ENCODE measurements at regions not wholly inside any gene's neighbourhood (a gene's known extent, or its start where the extent isn't known, plus 50 kb on each side); places are given as distances from the start of the nearest gene placed in this dataset.
"Not testable (repeated sequence)": the region's sequence is repeated elsewhere in the genome, so short reads cannot be mapped to it uniquely, and the experiment has no call there.

DNA sequence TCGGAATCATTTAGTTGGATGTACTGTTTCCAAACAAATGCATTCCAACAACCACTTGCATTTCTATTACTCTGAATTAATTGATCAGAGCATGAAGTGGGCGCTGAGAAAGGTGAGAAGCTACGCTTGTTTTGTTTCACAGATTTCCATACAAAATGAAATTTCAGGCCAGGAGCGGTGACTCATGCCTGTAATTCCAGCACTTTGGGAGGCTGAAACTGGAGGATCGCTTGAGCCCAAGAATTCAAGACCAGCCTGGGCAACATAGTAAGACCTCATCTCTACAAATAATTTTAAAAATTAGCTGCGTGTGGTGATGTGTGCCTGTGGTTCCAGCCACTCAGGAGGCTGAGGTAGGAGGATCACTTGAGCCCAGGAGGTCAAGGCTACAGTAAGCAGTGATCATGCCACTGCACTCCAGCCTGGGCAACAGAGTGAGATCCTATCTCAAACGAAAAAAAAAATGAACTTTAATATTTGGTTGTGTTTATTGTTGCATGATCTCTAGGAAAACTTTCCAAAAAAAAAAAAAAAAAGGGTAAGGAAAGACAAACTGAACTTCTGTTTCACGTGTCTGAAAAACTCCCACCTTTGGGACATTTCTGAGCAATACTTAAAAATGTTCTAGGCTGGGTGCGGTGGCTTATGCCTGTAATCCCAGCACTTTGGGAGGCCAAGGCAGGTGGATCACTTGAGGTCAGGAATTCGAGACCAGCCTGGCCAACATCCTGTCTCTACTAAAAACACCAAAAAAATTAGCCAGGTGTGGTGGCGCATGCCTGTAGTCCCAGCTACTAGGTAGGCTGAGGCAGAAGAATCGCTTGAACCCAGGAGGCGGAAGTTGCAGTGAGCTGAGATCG is 103.1 kb downstream of the TFAP2A start:
- H3K27me3 Mint-ChIP-seq, H3K4me1 Mint-ChIP-seq, H3K9me3 Mint-ChIP-seq, H3K36me3 Mint-ChIP-seq, H3K27ac Mint-ChIP-seq, H3K4me3 Mint-ChIP-seq: not testable (repeated sequence)

DNA sequence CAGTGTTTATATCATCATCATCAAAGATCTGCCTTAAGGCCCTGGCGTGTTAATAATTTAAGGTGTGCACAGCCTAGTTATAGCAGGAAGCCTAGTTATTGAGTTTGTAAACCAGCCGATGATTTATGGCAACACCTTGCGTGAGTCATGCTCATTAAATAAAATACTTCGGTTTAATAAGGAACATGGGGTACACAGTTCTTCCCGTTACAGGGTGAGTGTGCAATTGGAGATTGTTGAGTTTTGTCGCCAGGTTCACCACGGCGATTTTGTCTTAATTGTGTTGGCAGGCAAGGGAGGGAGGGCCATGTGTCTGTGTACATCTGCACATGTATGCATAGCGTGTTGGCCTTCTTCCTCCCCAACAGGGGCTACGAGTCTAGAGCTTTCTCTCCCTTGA is 104.0 kb downstream of the TFAP2A start:
- no peaks in the 10 kb centered on the region for H3K9me3 Mint-ChIP-seq
- no peaks in the 10 kb centered on the region for H3K4me1 Mint-ChIP-seq
- no peak overlapping the region for H3K27ac Mint-ChIP-seq
- no peaks in the 10 kb centered on the region for H3K27me3 Mint-ChIP-seq
- no peaks in the 10 kb centered on the region for H3K36me3 Mint-ChIP-seq
- no peak overlapping the region for H3K4me3 Mint-ChIP-seq

GRCh38 chr6:10310330-10310653 is 104.6 kb downstream of the TFAP2A start:
- no peaks in the 10 kb centered on the region for H3K4me1 Mint-ChIP-seq
- no peak overlapping the region for H3K27ac Mint-ChIP-seq
- H3K36me3 Mint-ChIP-seq = no peaks in the 10 kb centered on the region
- H3K4me3 Mint-ChIP-seq = no peak overlapping the region
- no peaks in the 10 kb centered on the region for H3K27me3 Mint-ChIP-seq
- H3K9me3 Mint-ChIP-seq = no peaks in the 10 kb centered on the region

DNA sequence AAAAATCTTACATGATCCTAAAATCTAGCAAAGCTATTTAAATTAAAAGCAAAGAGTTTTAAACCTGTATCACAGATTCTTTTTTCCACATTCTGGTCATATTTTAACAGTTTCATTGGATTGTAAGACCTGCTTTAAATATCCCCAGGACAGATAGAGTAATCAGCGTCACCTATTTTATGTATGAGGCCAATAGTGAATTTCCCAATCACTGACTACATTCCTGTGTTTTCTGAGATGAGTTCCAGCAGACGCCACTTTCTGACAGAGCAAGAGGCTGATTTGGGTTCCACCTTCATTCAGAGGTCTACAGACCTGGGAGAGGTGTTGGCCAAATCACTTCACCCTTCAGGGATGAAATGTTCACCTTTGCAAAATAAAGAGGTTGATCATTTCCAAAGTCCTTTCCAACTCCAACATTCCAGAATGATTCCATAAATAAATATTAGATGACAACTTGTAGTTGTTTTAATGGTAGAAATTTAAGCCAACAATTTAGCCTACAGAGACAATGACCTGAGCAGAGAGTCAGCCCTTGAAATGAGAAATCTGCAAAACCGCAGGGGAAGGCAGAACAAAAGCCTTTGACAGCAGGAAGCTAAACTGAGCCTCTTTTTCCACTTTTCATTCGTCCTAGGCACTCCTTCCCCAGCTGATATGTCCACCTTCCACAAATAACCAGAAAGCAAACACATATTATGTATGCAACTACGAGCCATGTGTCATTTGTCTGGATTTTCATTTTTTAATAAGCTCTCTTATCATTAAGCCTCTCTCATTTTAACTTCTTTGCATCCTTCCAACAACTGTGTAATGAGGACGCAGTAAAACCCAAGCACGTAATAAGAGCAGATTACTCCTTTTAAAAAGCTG is 105.2 kb downstream of the TFAP2A start:
- H3K27me3 Mint-ChIP-seq = no peaks in the 10 kb centered on the region
- H3K4me1 Mint-ChIP-seq = no peaks in the 10 kb centered on the region
- no peak overlapping the region for H3K4me3 Mint-ChIP-seq
- no peaks in the 10 kb centered on the region for H3K9me3 Mint-ChIP-seq
- no peak overlapping the region for H3K27ac Mint-ChIP-seq
- no peaks in the 10 kb centered on the region for H3K36me3 Mint-ChIP-seq

GRCh38 chr6:10307476-10307875 is 107.4 kb downstream of the TFAP2A start:
- Mint-ChIP-seq H3K27ac (no peak overlapping the region), H3K4me1 (no peaks in the 10 kb centered on the region), H3K36me3 (peaks cover 2% of the 10 kb centered on the region), H3K27me3 (no peaks in the 10 kb centered on the region), H3K4me3 (no peak overlapping the region), H3K9me3 (no peaks in the 10 kb centered on the region)

DNA sequence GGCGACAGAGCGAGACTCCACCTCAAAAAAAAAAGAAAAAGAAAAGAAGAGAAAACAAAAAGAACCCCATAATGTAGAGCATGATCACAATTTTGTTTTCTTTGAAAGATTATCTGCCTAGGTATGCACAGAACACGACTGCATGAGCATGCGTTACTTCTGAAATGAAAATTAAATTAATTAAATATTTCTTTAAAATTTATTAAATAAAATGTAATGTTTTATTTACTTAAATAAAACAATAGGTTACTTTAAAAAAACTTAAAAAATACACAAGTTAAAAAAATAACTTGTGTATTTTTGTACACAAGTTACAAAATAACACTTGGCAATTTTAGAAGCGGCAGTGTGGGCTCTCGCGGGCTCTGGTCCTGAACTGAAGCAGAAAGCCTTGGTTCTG is 107.8 kb downstream of the TFAP2A start:
- Mint-ChIP-seq H3K27ac (no peak overlapping the region), H3K36me3 (peaks cover 2% of the 10 kb centered on the region), H3K4me1 (no peaks in the 10 kb centered on the region), H3K27me3 (no peaks in the 10 kb centered on the region), H3K4me3 (no peak overlapping the region), H3K9me3 (no peaks in the 10 kb centered on the region)

DNA sequence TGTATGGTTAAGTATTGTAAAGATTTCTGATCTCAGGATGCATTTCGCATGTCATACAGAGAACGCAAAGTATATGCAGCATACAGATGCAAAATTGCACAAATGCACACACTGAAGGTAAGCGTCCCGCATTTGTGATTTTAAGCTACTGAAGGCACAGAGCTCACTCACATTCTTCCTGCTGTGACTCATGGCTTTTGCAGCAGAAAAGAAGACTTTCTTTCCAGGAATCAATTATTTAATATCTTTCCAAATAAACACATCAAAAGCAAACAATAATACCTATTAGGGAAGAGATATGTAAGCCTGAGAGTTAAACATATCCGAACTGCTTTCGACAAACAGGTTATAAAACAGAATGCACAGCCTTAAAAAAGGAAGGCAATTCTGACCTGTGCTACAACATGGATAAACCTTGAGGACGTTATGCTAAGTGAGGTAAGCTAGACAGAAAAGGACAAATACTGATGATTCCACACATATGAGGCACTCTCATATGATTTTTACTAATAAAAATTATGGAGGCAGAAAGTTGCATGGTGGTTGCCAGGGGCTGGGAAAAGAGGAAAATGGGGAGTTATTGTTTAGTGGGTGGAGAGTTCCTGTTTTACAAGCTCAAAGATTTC is 109.0 kb downstream of the TFAP2A start:
- Mint-ChIP-seq H3K9me3 (no peaks in the 10 kb centered on the region), H3K4me1 (no peaks in the 10 kb centered on the region), H3K27ac (no peak overlapping the region), H3K4me3 (peak overlapping the region in 1 of 4 donors; percentile 32), H3K36me3 (peaks cover 2% of the 10 kb centered on the region), H3K27me3 (no peaks in the 10 kb centered on the region)

DNA sequence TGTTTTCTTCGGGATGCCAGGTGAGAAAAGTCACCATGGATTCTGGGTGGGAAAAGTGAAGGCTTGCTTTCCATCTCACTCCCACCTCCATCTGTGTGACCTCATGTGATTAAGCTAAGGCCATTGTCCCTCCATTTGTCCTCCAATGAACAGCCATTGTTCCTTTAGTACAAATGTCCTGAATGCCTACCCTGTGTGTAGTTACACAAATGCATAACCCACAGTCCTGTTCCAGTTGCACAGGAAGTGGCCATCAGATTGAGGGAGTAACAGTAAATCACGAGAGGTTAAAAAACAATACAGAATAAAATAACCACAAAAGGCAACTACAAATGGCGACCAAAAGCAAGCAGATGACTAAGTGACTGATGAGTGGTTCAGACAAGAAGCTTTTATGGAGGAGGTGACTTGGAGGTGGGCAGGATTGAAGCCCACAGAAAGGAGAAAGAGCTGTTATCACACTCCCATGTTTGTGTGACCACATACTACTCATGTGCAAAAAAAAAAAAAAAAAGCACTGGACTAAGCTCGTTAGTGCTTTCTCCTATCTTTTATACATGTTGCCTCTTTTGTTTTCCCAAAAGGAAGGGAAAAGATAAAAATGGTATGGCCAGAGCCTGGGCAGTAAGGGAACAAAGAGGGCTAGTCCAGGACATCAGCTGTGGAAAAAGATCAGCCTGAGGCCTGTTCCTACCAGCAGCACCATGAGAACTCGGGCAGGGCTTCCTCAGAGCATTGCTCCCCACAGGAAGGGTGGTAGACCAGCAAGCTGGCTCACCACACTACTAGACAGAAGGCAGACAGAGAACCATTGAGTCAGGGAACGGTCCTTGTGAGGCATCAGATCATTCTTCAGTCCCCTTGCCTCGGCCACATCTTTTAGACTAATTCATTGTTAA is 111.0 kb downstream of the TFAP2A start:
- Mint-ChIP-seq H3K4me3 (no peak overlapping the region), H3K4me1 (no peaks in the 10 kb centered on the region), H3K27ac (no peak overlapping the region), H3K27me3 (peaks cover 4% of the 10 kb centered on the region), H3K9me3 (peaks cover 2 to 3% (median 2%) of the 10 kb centered on the region in 3 donors), H3K36me3 (peaks cover 2% of the 10 kb centered on the region)

DNA sequence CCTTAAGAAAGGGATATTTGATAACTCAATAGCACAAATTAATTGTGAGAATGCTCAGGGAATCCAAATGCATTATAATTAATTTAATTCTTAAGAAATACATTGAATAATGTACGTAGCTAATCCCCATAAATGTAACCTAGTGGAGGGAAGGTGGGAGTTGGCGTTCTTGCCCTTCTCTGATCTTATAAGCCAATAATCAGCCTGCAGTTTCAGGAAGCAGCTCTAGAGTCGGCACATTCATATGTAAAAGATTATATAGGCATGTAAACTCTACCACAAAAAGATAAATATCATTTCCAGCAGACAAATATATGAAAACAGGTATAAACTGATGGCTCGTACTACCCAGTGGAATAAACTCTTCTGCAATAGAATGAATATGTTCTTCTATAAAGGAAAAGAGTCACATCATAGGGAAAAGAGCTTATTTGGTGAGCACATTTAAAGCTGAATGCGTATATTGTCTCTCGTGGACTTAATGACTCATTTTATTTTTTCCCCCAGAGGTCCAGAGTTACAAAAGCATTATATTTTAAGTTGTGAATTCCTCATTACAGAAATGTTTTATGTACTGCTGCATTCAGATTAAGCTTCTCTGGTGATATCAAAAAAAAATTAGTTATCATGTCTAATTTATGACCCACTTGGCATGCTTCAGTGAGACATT is 112.2 kb downstream of the TFAP2A start:
- Mint-ChIP-seq H3K27me3 (peaks cover 4% of the 10 kb centered on the region), H3K4me1 (no peaks in the 10 kb centered on the region), H3K36me3 (peaks cover 2% of the 10 kb centered on the region), H3K9me3 (peaks cover 2 to 3% (median 3%) of the 10 kb centered on the region in 3 donors), H3K27ac (no peak overlapping the region), H3K4me3 (no peak overlapping the region)

- H3K9me3 Mint-ChIP-seq = peaks cover 2 to 3% (median 3%) of the 10 kb centered on the region in 3 donors
- peaks cover 2% of the 10 kb centered on the region for H3K36me3 Mint-ChIP-seq
- no peak overlapping the region for H3K27ac Mint-ChIP-seq
- H3K4me1 Mint-ChIP-seq = no peaks in the 10 kb centered on the region
- peaks cover 4% of the 10 kb centered on the region for H3K27me3 Mint-ChIP-seq
- H3K4me3 Mint-ChIP-seq = no peak overlapping the region
Measured at GRCh38 chr6:10300071-10300470, 114.8 kb downstream of the TFAP2A start.

DNA sequence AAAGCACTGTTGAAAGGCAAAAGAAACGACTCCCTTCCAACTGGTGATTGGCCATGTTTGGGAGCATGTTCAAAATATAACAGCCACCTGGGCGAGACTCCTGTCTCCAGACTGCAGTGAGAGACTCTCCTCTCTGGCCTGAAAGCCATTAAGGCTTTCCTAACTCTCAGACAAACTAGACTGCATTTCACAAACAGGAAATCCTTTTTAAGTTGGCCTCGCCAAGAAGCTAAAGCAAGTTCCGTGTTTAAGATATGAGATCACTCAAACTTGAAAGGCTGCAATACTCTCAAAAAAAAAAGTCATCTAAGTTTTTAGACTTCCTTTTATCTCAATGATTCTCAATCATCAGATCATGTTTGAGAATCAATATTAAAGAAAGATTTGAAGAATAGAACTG is 117.0 kb downstream of the TFAP2A start:
- no peak overlapping the region for H3K27ac Mint-ChIP-seq
- peaks cover 4% of the 10 kb centered on the region for H3K27me3 Mint-ChIP-seq
- peaks cover 2 to 6% (median 5%) of the 10 kb centered on the region in 3 donors for H3K9me3 Mint-ChIP-seq
- no peaks in the 10 kb centered on the region for H3K36me3 Mint-ChIP-seq
- no peaks in the 10 kb centered on the region for H3K4me1 Mint-ChIP-seq
- no peak overlapping the region for H3K4me3 Mint-ChIP-seq

DNA sequence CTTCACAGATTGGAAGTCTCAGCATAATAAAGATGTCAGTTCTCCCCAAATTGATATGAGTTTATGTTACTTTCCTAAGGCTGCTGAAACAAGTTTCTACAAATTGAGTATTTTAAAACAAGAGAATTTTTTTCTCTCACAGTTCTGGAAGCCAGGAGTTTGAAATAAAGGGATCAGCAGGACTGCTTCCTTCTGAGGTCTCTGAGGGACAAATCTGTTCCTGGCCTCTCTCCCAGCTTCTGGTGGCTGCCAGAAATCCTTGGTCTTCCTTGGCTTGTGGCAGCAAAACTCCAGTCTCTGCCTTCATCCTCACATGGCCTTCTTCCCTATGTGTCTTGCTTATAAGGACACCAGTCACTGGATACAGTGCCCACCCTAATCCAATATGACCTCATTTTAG is 136.1 kb downstream of the TFAP2A start:
- H3K4me1 Mint-ChIP-seq = no peaks in the 10 kb centered on the region
- no peaks in the 10 kb centered on the region for H3K27me3 Mint-ChIP-seq
- peaks cover 3% of the 10 kb centered on the region for H3K36me3 Mint-ChIP-seq
- no peak overlapping the region for H3K27ac Mint-ChIP-seq
- H3K4me3 Mint-ChIP-seq = no peak overlapping the region
- H3K9me3 Mint-ChIP-seq = peaks cover 2 to 11% (median 8%) of the 10 kb centered on the region in 3 donors

- H3K27me3 Mint-ChIP-seq = peaks cover 2% of the 10 kb centered on the region
- no peak overlapping the region for H3K27ac Mint-ChIP-seq
- no peak overlapping the region for H3K4me3 Mint-ChIP-seq
- H3K4me1 Mint-ChIP-seq = no peaks in the 10 kb centered on the region
- H3K9me3 Mint-ChIP-seq = peaks cover 2 to 11% (median 6%) of the 10 kb centered on the region in 3 donors
- peaks cover 3% of the 10 kb centered on the region for H3K36me3 Mint-ChIP-seq
Measured at GRCh38 chr6:10276660-10277287, 138.1 kb downstream of the TFAP2A start.

DNA sequence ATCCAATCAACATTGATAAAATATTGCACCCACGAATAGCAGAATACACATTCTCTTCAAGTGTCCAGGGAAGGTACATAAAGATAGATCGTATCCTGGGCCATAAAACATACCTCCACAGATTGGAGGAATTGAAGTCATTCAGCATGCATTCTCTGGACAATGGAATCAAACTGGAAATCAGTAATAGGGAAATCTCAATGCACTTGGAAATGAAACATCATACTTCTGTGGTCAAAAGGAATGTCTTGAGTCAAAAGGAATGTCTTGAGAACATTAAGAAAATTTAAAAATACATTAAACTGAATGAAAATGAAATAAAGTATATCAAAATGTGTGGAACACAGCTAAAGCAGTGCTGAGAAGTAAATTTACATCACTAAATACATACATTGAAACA is 138.8 kb downstream of the TFAP2A start:
- Mint-ChIP-seq H3K9me3 (peaks cover 2 to 11% (median 6%) of the 10 kb centered on the region in 3 donors), H3K27me3 (peaks cover 2% of the 10 kb centered on the region), H3K4me3 (no peak overlapping the region), H3K4me1 (no peaks in the 10 kb centered on the region), H3K36me3 (peaks cover 3% of the 10 kb centered on the region), H3K27ac (no peak overlapping the region)
